Ishikawa (cell line): ENCODE measurements at regions not wholly inside any gene's neighbourhood (a gene's known extent, or its start where the extent isn't known, plus 50 kb on each side); places are given as distances from the start of the nearest gene placed in this dataset.

Source experiments
- CEBPB ChIP-seq: IDR thresholded peaks from 2 replicates; pipeline ENCODE4 v1.6.1; 2012
- CREB1 ChIP-seq: IDR thresholded peaks from 2 replicates; pipeline ENCODE4 v1.6.1; 2012; ENCODE audit warnings: low read depth
- EGR1 ChIP-seq: IDR thresholded peaks from 2 replicates; pipeline ENCODE4 v1.6.1; 2012
- EP300 ChIP-seq: IDR thresholded peaks from 2 replicates; pipeline ENCODE4 v1.6.1; 2012; ENCODE audit warnings: borderline replicate concordance
- FOXM1 ChIP-seq: IDR thresholded peaks from 2 replicates; pipeline ENCODE4 v1.6.1; 2012; ENCODE audit warnings: low read depth, borderline replicate concordance
- NFIC ChIP-seq: IDR thresholded peaks from 2 replicates; pipeline ENCODE4 v1.6.1; 2012
- RAD21 ChIP-seq: IDR thresholded peaks from 2 replicates; pipeline ENCODE4 v1.6.1; 2012; ENCODE audit warnings: low read depth
- TAF1 ChIP-seq: IDR thresholded peaks from 2 replicates; pipeline ENCODE4 v1.6.1; 2012; ENCODE audit warnings: low read depth, mild to moderate bottlenecking
- TCF12 ChIP-seq: IDR thresholded peaks from 2 replicates; pipeline ENCODE4 v1.6.1; 2012; ENCODE audit warnings: low read depth
- TEAD4 ChIP-seq: IDR thresholded peaks from 2 replicates; pipeline ENCODE4 v1.6.1; 2012
- YY1 ChIP-seq: IDR thresholded peaks from 2 replicates; pipeline ENCODE4 v1.6.1; 2012; ENCODE audit warnings: low read depth
- ZBTB7A ChIP-seq: IDR thresholded peaks from 2 replicates; pipeline ENCODE4 v1.6.1; 2012; ENCODE audit warnings: low read depth
- TF ChIP-seq, protein P1 (sequence below): IDR thresholded peaks from 2 replicates; pipeline ENCODE4 v1.6.1; 2012
- TF ChIP-seq, protein P2 (sequence below): IDR thresholded peaks from 2 replicates; pipeline ENCODE4 v1.6.1; 2012
- TF ChIP-seq, protein P3 (sequence below): IDR thresholded peaks from 2 replicates; pipeline ENCODE4 v1.6.1; 2012; ENCODE audit warnings: low read depth, mild to moderate bottlenecking

DNA sequence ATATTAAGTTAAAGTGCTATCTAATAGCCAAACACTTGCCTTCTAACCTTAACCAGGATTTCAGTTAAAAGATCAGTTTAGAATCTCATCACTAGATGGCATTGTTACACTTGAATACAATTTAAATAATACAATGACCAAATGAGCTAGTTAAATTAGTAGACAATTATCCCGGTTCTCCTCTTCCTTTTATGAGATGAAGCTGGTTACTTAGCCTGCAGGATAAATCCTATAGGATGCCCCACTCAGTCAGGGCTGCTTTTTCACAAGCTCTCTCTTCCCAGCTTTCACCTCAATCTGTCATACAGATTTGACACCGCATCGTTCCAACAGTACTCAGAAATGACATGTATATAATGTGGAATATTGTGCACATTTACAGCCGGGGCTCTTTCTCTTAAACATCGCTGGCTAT is 678.8 kb downstream of the KCNJ3 start:
- TF ChIP-seq NFIC: no peak
- TF ChIP-seq ZBTB7A: no peak
- TF ChIP-seq EP300: no peak
- TF ChIP-seq, protein P1, sequence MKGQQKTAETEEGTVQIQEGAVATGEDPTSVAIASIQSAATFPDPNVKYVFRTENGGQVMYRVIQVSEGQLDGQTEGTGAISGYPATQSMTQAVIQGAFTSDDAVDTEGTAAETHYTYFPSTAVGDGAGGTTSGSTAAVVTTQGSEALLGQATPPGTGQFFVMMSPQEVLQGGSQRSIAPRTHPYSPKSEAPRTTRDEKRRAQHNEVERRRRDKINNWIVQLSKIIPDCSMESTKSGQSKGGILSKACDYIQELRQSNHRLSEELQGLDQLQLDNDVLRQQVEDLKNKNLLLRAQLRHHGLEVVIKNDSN: no peak
- no peak for TF ChIP-seq FOXM1
- no peak for TF ChIP-seq CREB1
- TF ChIP-seq RAD21: peak; percentile 63
- TF ChIP-seq TCF12: no peak

DNA sequence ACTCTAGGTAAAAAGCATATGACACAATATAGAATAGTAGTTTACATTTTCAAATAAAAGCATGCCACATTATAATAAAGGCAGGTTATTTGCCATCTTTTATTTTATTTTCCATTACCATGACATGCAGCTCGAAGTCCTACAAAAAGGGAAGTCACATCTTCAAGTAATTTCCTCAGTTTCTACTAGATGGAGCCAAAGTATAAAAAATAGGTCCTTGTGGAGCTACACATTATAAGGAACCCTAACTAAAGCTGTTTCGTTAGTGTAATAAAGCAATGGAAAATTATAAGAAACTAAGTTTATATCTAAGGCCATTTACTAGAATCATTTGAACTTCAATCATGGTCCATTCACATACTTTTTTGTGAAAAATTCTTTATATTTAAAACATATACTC is 674.5 kb downstream of the KCNJ3 start:
- no peak for TF ChIP-seq TCF12
- peak; percentile 57 for TF ChIP-seq RAD21
- TF ChIP-seq, protein P2, sequence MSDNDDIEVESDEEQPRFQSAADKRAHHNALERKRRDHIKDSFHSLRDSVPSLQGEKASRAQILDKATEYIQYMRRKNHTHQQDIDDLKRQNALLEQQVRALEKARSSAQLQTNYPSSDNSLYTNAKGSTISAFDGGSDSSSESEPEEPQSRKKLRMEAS: no peak
- TF ChIP-seq, protein P3, sequence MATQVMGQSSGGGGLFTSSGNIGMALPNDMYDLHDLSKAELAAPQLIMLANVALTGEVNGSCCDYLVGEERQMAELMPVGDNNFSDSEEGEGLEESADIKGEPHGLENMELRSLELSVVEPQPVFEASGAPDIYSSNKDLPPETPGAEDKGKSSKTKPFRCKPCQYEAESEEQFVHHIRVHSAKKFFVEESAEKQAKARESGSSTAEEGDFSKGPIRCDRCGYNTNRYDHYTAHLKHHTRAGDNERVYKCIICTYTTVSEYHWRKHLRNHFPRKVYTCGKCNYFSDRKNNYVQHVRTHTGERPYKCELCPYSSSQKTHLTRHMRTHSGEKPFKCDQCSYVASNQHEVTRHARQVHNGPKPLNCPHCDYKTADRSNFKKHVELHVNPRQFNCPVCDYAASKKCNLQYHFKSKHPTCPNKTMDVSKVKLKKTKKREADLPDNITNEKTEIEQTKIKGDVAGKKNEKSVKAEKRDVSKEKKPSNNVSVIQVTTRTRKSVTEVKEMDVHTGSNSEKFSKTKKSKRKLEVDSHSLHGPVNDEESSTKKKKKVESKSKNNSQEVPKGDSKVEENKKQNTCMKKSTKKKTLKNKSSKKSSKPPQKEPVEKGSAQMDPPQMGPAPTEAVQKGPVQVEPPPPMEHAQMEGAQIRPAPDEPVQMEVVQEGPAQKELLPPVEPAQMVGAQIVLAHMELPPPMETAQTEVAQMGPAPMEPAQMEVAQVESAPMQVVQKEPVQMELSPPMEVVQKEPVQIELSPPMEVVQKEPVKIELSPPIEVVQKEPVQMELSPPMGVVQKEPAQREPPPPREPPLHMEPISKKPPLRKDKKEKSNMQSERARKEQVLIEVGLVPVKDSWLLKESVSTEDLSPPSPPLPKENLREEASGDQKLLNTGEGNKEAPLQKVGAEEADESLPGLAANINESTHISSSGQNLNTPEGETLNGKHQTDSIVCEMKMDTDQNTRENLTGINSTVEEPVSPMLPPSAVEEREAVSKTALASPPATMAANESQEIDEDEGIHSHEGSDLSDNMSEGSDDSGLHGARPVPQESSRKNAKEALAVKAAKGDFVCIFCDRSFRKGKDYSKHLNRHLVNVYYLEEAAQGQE: no peak
- TF ChIP-seq FOXM1: no peak
- no peak for TF ChIP-seq CEBPB

DNA sequence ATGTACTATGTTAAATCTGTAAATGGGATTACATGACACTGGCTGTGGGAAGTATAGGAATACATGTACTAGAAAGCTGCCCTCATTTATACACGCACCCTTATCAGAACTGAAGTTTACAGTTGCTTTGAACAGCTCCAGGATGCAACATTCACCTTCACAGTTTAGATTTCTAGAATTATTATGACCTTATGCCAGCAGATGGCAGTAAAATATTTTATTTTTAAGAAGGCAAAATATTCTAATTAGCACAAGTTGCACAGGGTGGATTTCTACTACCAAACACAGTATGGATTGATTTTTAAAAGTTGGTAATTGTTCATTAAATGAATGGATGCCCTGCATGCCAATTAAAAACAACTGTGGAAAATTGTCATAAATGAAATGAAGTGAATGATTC is 670.4 kb downstream of the KCNJ3 start:
- TF ChIP-seq TCF12 (no peak), RAD21 (peak; percentile 31; the same call in 1 of the 2 replicates)

DNA sequence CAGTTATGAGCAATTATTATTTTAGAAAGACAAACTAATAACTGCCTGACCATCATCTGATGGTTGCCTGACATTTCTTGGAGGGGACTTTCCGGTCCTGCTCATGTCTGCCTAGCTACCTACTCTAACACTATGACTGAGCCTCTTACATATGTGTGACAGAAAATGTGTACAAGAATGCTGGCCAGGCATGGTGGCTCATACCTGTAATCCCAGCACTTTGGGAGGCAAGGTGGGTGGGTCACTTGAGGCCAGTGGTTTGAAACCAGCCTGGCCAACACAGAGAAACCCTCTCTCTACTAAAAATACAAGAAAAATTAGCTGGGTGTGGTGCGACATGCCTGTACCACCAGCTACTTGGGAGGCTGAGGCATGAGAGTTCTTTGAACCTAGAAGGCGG is 666.3 kb downstream of the KCNJ3 start:
- TF ChIP-seq EGR1 (no peak), ZBTB7A (no peak), TCF12 (no peak), RAD21 (no peak), CEBPB (no peak), NFIC (no peak), YY1 (no peak), CREB1 (no peak), EP300 (no peak), TEAD4 (no peak), FOXM1 (no peak), TAF1 (no peak)
- TF ChIP-seq, protein P1: no peak
- TF ChIP-seq, protein P2: no peak
- TF ChIP-seq, protein P3: no peak

DNA sequence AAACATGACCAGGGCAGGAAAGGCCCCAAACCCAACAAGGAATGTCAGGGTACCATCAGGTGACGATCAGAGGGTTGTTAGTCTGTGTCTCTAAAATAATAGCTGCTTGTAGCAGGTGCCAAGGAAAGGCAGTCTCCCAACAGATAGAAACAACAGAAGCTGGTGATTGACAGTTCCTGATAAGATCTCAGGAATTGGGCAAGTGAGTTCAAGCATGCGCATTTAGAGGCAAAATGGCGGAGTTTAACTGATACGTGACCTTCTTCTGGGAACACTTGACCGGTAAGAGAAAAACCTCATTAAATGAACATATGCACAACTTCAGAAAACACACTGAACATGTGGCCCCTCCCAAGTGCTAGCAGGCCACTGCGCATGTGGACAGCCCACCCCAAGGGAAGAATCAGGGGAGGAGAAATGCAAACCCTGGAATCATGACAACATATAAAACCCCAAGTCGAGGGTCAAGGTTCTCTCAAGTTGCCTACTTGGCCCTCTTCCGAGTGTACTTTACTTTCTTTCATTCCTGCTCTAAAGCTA is 664.9 kb downstream of the KCNJ3 start:
- TF ChIP-seq EGR1: no peak
- TF ChIP-seq, protein P1: no peak
- no peak for TF ChIP-seq EP300
- TF ChIP-seq YY1: no peak
- no peak for TF ChIP-seq TAF1
- TF ChIP-seq, protein P2: no peak
- no peak for TF ChIP-seq CEBPB
- no peak for TF ChIP-seq TCF12
- no peak for TF ChIP-seq ZBTB7A
- no peak for TF ChIP-seq TEAD4
- TF ChIP-seq NFIC: no peak
- no peak for TF ChIP-seq CREB1
- TF ChIP-seq FOXM1: no peak
- TF ChIP-seq, protein P3: no peak
- TF ChIP-seq RAD21: no peak
